Spleen (tissue), 11 donors: ENCODE measurements at regions not wholly inside any gene's neighbourhood (a gene's known extent, or its start where the extent isn't known, plus 50 kb on each side); places are given as distances from the start of the nearest gene placed in this dataset.

Experiments used
- DNase-seq: peaks from one replicate; pipeline ENCODE4 v3.0.0-alpha.2; 2020
- H3K27ac ChIP-seq, 8 donors: fragments of 200-600 bp; sonication (generic) in 7 of 8; 1 replicate in 4 of 8; 2 replicates in 4 of 8; pipeline versions ENCODE4 v1.5.0 to v1.8.0; 2016 to 2021; ENCODE audit warnings: inconsistent platforms in 4 of 8, mild to moderate bottlenecking in 4 of 8, moderate library complexity in 1 of 8
- H3K27me3 ChIP-seq, 7 donors: fragments of 200-600 bp; sonication (generic) in 6 of 7; replicated peaks in 1 of 7; 1 replicate in 4 of 7; 2 replicates in 3 of 7; pipeline versions ENCODE4 v1.5.0 to v1.8.0; 2016 to 2021; ENCODE audit warnings: inconsistent platforms in 3 of 7, mild to moderate bottlenecking in 1 of 7
- H3K36me3 ChIP-seq, 6 donors: fragments of 200-600 bp; sonication (generic) in 5 of 6; 1 replicate in 4 of 6; 2 replicates in 2 of 6; pipeline versions ENCODE4 v1.5.0 to v1.8.0; 2016 to 2021; ENCODE audit warnings: inconsistent platforms in 2 of 6
- H3K4me1 ChIP-seq, 6 donors: fragments of 200-600 bp; sonication (generic) in 5 of 6; 1 replicate in 3 of 6; 2 replicates in 3 of 6; pipeline versions ENCODE4 v1.5.0 to v1.8.0; 2016 to 2021; ENCODE audit warnings: inconsistent platforms in 3 of 6
- H3K4me3 ChIP-seq, 8 donors: fragments of 200-600 bp; sonication (generic) in 7 of 8; 1 replicate in 4 of 8; 2 replicates in 4 of 8; pipeline versions ENCODE4 v1.5.0 to v1.8.0; 2016 to 2021; ENCODE audit warnings: inconsistent platforms in 4 of 8, mild to moderate bottlenecking in 4 of 8, moderate library complexity in 2 of 8
- H3K9me3 ChIP-seq, 8 donors: fragments of 200-600 bp; sonication (generic) in 7 of 8; 1 replicate in 4 of 8; 2 replicates in 4 of 8; pipeline versions ENCODE4 v1.5.0 to v1.8.0; 2016 to 2021; ENCODE audit warnings: inconsistent platforms in 4 of 8
- POLR2A ChIP-seq, 3 donors: fragments of 450-650 bp; IDR thresholded peaks; one replicate each; pipeline ENCODE4 v1.5.1; 2017; ENCODE audit warnings: antibody characterized with exemption in 3 of 3, mild to moderate bottlenecking in 1 of 3
- POLR2AphosphoS5 ChIP-seq, 3 donors: sonication (generic); formaldehyde crosslinking; IDR thresholded peaks; one replicate each; pipeline ENCODE4 v1.5.1; 2017; ENCODE audit warnings: antibody characterized with exemption in 3 of 3
- WGBS, 5 donors: extraction: QIAGEN DNeasy Blood & Tissue Kit in 3 of 5; methylation state at CpG; one replicate each; pipeline versions ENCODE4 v1.1.5 to v1.1.7; 2013 to 2018; 5-methylcytosine and 5-hydroxymethylcytosine counted together
- intact Hi-C: fragments of 100-400 bp; cut with DNase I; formaldehyde crosslinking; loops from one replicate; pipeline ENCODE4 v1.15.0; 2023; ENCODE audit warnings: low total_unique reads
- TF ChIP-seq, protein P1 (sequence below), 11 experiments: fragments of 200-600 bp in 7 of 11; fragments of 450-650 bp in 4 of 11; sonication (generic) in 4 of 11; IDR thresholded peaks in 8 of 11; conservative IDR thresholded peaks in 3 of 11; 1 replicate in 7 of 11; 2 replicates in 4 of 11; pipeline versions ENCODE4 v1.4.0 to v1.8.0; 2016 to 2021; ENCODE audit warnings: antibody characterized with exemption in 11 of 11, inconsistent platforms in 4 of 11, mild to moderate bottlenecking in 1 of 11
- donor health status: healthy with polysubstance abuse.
- donor health status: DM: no; HTN: no; CAD: no; lungs with moderate emphysema.
- donor health status: DM: no; HTN: no; CAD: no.
- donor health status: Bipolar disorder and iron deficiency.
- donor health status: healthy.
- donor health status: DM: no; HTN: no; CAD: no.
- donor health status: DM: yes; HTN: yes; CAD: no.

DNA sequence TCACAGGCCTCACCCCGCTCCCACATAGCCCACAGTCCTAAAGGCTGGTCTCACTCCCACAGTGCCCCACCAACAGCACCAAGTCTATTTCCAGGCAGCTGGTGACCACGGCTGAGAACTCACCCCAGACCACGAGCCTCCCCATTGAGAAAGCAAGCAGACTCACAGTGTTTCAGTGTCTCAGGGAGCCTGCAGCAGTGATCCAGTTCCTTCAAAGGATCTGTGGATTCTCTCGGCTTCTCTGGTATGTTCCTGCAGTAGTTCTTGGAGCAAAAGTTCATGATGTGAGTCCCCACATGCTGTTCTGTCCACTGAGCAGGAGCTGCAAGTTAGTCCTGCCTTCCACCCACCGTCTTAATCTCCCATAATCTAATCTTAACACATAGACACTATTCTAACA, 185.3 kb upstream of the CDH6 start:
- 75 to 88% (median 76%) methylated on average over 5 of the region's 5 CpGs for WGBS, 5 donors

DNA sequence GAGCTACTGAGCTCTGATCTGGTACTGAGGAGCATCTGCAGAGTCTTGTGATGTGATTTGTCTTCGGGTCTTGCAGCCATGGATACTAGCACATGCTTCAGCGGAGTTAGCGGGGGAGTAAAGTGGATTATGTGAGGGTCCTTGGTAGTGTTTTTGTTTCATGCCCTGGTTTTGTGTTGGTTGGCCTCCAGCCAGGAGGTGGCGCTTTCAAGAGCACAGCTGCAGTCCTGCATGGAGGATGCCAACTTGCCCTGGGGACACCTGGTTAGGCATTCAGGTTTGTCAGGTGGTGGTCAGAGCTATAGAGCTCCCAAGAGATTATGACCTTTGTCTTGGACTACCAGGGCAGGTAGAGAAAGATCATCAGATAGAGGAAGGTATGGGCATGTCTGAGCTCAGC, 185.8 kb upstream of the CDH6 start:
- H3K27ac ChIP-seq: no peak overlapping the region
- no peaks in the 10 kb centered on the region for H3K4me1 ChIP-seq
- peaks cover 0 to 27% (median 8%) of the 10 kb centered on the region in 8 donors for H3K9me3 ChIP-seq
- H3K36me3 ChIP-seq: no peaks in the 10 kb centered on the region
- H3K27me3 ChIP-seq: no peaks in the 10 kb centered on the region
- H3K4me3 ChIP-seq: no peak overlapping the region
- no peak for TF ChIP-seq POLR2A (IDR thresholded peaks at IDR 0.05)
- no peak for TF ChIP-seq POLR2AphosphoS5 (IDR thresholded peaks at IDR 0.05)
- TF ChIP-seq, protein P1, sequence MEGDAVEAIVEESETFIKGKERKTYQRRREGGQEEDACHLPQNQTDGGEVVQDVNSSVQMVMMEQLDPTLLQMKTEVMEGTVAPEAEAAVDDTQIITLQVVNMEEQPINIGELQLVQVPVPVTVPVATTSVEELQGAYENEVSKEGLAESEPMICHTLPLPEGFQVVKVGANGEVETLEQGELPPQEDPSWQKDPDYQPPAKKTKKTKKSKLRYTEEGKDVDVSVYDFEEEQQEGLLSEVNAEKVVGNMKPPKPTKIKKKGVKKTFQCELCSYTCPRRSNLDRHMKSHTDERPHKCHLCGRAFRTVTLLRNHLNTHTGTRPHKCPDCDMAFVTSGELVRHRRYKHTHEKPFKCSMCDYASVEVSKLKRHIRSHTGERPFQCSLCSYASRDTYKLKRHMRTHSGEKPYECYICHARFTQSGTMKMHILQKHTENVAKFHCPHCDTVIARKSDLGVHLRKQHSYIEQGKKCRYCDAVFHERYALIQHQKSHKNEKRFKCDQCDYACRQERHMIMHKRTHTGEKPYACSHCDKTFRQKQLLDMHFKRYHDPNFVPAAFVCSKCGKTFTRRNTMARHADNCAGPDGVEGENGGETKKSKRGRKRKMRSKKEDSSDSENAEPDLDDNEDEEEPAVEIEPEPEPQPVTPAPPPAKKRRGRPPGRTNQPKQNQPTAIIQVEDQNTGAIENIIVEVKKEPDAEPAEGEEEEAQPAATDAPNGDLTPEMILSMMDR (IDR thresholded peaks at IDR 0.05 in 8 of 11, conservative IDR thresholded peaks at IDR 0.05 in 3 of 11): no peak
- intact Hi-C loops: no loop called here
- DNase-seq: no peak
- WGBS, 5 donors: 86 to 98% (median 88%) methylated on average over 3 to 4 of the region's 4 CpGs

More for the DNA sequence above, 185.3 kb upstream of the CDH6 start:
- Histone ChIP-seq H3K36me3 (no peaks in the 10 kb centered on the region), H3K9me3 (peaks cover 0 to 27% (median 8%) of the 10 kb centered on the region in 8 donors), H3K4me1 (no peaks in the 10 kb centered on the region), H3K27ac (no peak overlapping the region), H3K27me3 (no peaks in the 10 kb centered on the region), H3K4me3 (no peak overlapping the region)
- TF ChIP-seq, protein P1 (IDR thresholded peaks at IDR 0.05 in 8 of 11, conservative IDR thresholded peaks at IDR 0.05 in 3 of 11): no peak
- TF ChIP-seq POLR2A (IDR thresholded peaks at IDR 0.05): no peak
- no peak for TF ChIP-seq POLR2AphosphoS5 (IDR thresholded peaks at IDR 0.05)
- no peak for DNase-seq
- intact Hi-C loops: no loop called here

DNA sequence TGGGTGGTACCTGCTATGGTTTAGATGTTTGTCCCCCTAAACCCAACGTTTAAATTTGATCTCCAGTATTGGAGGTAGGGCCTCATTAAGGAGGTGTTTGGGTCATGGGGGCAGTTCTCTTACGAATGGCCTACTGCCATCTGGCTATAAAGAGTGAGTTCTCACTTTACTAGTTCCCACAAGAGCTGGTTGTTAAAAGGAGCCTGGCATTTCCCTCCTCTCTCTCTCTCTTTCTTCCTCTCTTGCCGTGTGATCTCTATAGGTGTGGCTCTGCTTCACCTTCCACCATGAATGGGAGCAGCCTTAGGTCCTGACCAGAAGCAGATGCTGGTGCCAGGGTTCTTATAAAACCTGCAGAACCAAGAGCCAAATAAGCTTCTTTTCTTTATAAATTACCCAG, 193.2 kb upstream of the CDH6 start:
- TF ChIP-seq POLR2A (IDR thresholded peaks at IDR 0.05) (no peak), POLR2AphosphoS5 (IDR thresholded peaks at IDR 0.05) (no peak)
- TF ChIP-seq, protein P1 (IDR thresholded peaks at IDR 0.05 in 8 of 11, conservative IDR thresholded peaks at IDR 0.05 in 3 of 11): no peak
- Histone ChIP-seq H3K27ac (no peak overlapping the region), H3K36me3 (no peaks in the 10 kb centered on the region), H3K9me3 (peaks cover 0 to 25% (median 3%) of the 10 kb centered on the region in 8 donors), H3K27me3 (no peaks in the 10 kb centered on the region), H3K4me3 (no peak overlapping the region), H3K4me1 (no peaks in the 10 kb centered on the region)
- intact Hi-C loops: no loop called here
- no peak for DNase-seq
- 54 to 80% (median 74%) methylated on average over 3 of the region's 3 CpGs for WGBS, 5 donors

DNA sequence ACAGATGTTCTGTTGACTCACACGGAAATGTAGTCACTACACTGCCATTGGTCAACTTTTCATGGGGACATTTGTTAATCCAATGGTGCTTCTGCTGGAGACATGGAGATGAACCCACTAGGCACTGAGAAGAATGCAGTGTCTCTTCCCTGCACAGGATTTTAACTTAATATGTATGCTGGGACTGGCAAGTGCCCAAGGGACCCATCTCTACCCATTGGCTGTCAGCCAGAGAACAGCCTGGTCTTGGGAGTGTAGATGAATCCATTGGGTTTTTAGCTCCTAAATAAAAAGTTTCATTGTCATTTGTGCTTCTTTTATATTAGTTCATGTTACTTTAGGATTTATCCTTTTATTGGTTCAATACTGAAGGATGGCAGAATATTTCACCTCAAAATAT, 195.8 kb upstream of the CDH6 start:
- TF ChIP-seq POLR2A (IDR thresholded peaks at IDR 0.05) (no peak), POLR2AphosphoS5 (IDR thresholded peaks at IDR 0.05) (no peak)
- TF ChIP-seq, protein P1 (IDR thresholded peaks at IDR 0.05 in 8 of 11, conservative IDR thresholded peaks at IDR 0.05 in 3 of 11): no peak
- intact Hi-C loops: no loop called here
- Histone ChIP-seq H3K4me1 (no peaks in the 10 kb centered on the region), H3K27ac (no peak overlapping the region), H3K9me3 (peaks cover 0 to 21% (median 2%) of the 10 kb centered on the region in 8 donors), H3K4me3 (no peak overlapping the region), H3K36me3 (no peaks in the 10 kb centered on the region), H3K27me3 (no peaks in the 10 kb centered on the region)
- DNase-seq: no peak
- WGBS, 5 donors: 68 to 88% (median 71%) methylated on average over 1 of the region's 1 CpG
